Thyroid gland (tissue), 4 donors: ENCODE measurements at regions not wholly inside any gene's neighbourhood (a gene's known extent, or its start where the extent isn't known, plus 50 kb on each side); places are given as distances from the start of the nearest gene placed in this dataset.

Source experiments
- CTCF ChIP-seq, 6 experiments: fragments of 200-600 bp in 3 of 6; fragments of 450-650 bp in 3 of 6; sonication (generic) in 3 of 6; IDR thresholded peaks; one replicate each; pipeline ENCODE4 v1.5.1; 2016 to 2019; ENCODE audit warnings: antibody characterized with exemption in 6 of 6, mild to moderate bottlenecking in 2 of 6, inconsistent platforms in 1 of 6, moderate library complexity in 1 of 6
- POLR2A ChIP-seq, 2 donors: fragments of 450-650 bp; IDR thresholded peaks; one replicate each; pipeline ENCODE4 v1.6.1; 2017; ENCODE audit warnings: antibody characterized with exemption in 2 of 2, mild to moderate bottlenecking in 2 of 2, moderate library complexity in 1 of 2

GRCh38 chr18:2053490-2054089 lies 517.7 kb downstream of the METTL4 start:
- no peak for TF ChIP-seq CTCF (IDR thresholded peaks at IDR 0.05)
- no peak for TF ChIP-seq POLR2A (IDR thresholded peaks at IDR 0.05)
